ENCODE measurements at regions not wholly inside any gene's neighbourhood (a gene's known extent, or its start where the extent isn't known, plus 50 kb on each side); places are given as distances from the start of the nearest gene placed in this dataset.

DNA sequence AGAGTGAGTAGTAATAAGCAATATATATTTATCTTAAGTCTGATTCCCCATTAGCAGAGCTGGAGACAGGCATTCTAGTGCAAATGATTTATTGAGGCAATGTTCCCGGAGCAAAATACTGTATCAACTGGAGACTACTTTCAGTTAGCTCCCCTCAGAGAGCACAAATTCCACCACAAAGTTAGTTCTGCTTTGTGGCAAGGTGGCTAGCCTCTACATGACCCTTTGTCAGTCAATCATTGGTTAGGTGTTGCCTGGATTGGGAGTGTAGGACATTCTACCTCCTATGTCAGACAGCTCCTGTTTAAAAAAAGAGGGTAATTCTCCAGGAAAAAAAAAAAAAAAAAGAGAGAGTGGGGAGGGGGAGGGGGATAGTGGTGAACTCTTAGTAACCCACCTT lies 402.2 kb downstream of the NR4A2 start:
- TF ChIP-seq, protein P1, sequence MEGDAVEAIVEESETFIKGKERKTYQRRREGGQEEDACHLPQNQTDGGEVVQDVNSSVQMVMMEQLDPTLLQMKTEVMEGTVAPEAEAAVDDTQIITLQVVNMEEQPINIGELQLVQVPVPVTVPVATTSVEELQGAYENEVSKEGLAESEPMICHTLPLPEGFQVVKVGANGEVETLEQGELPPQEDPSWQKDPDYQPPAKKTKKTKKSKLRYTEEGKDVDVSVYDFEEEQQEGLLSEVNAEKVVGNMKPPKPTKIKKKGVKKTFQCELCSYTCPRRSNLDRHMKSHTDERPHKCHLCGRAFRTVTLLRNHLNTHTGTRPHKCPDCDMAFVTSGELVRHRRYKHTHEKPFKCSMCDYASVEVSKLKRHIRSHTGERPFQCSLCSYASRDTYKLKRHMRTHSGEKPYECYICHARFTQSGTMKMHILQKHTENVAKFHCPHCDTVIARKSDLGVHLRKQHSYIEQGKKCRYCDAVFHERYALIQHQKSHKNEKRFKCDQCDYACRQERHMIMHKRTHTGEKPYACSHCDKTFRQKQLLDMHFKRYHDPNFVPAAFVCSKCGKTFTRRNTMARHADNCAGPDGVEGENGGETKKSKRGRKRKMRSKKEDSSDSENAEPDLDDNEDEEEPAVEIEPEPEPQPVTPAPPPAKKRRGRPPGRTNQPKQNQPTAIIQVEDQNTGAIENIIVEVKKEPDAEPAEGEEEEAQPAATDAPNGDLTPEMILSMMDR (IDR thresholded peaks at IDR 0.05), result no peak
- no peak for TF ChIP-seq POLR2AphosphoS5 (IDR thresholded peaks at IDR 0.05)
- no peak for TF ChIP-seq EP300 (IDR thresholded peaks at IDR 0.05)

All from gastroesophageal sphincter (tissue), 3 donors.